ENCODE measurements at regions not wholly inside any gene's neighbourhood (a gene's known extent, or its start where the extent isn't known, plus 50 kb on each side); places are given as distances from the start of the nearest gene placed in this dataset.
"Not testable (repeated sequence)": the region's sequence is repeated elsewhere in the genome, so short reads cannot be mapped to it uniquely, and the experiment has no call there.

- Histone ChIP-seq H3K4me2 (ENCODE audit: low read length) (no peak overlapping the region; the same call in 1 of the 2 replicates), H3K9ac (ENCODE audit: low read length) (no peak overlapping the region), H3K9me2 (ENCODE audit: low read depth, low read length) (no peaks in the 10 kb centered on the region), H3K27ac (ENCODE audit: low read depth, low read length, poor library complexity, severe bottlenecking) (no peak overlapping the region), H3K36me3 (ENCODE audit: insufficient read depth, low read length) (no peaks in the 10 kb centered on the region; the same call in 1 of the 2 replicates), H3K79me2 (ENCODE audit: insufficient read depth, low read length) (no peaks in the 10 kb centered on the region), H4K20me1 (ENCODE audit: insufficient read depth, low read length) (no peaks in the 10 kb centered on the region), H3K4me1 (ENCODE audit: insufficient read depth, low read length, severe bottlenecking) (peaks cover 12% of the 10 kb centered on the region), H3K9me3 (ENCODE audit: low read length) (no peaks in the 10 kb centered on the region), H3K4me3 (ENCODE audit: low read depth, low read length, poor library complexity, severe bottlenecking) (no peak overlapping the region), H3K27me3 (ENCODE audit: insufficient read depth, low read length) (peaks cover 14% of the 10 kb centered on the region; the same call in 1 of the 2 replicates), H3F3A (ENCODE audit: insufficient read depth, low read length) (no peaks in the 10 kb centered on the region), H2AFZ (ENCODE audit: low read length) (no peak overlapping the region)
- TF ChIP-seq EZH2 (IDR thresholded peaks at IDR 0.05; ENCODE audit: borderline replicate concordance, low read length) = no peak
- TF ChIP-seq CTCF (IDR thresholded peaks at IDR 0.05; ENCODE audit: low read length) = no peak
Measured at GRCh38 chr9:88835038-88835466, 156.2 kb upstream of the S1PR3 start.

GRCh38 chr9:88835772-88836171 is 155.5 kb upstream of the S1PR3 start:
- Histone ChIP-seq H2AFZ (ENCODE audit: low read length) (no peak overlapping the region), H3K9ac (ENCODE audit: low read length) (no peak overlapping the region), H4K20me1 (ENCODE audit: insufficient read depth, low read length) (no peaks in the 10 kb centered on the region), H3K4me3 (ENCODE audit: low read depth, low read length, poor library complexity, severe bottlenecking) (no peak overlapping the region), H3K36me3 (ENCODE audit: insufficient read depth, low read length) (no peaks in the 10 kb centered on the region; the same call in 1 of the 2 replicates), H3K9me2 (ENCODE audit: low read depth, low read length) (no peaks in the 10 kb centered on the region), H3K9me3 (ENCODE audit: low read length) (no peaks in the 10 kb centered on the region), H3K27ac (ENCODE audit: low read depth, low read length, poor library complexity, severe bottlenecking) (no peak overlapping the region), H3K4me1 (ENCODE audit: insufficient read depth, low read length, severe bottlenecking) (peaks cover 12% of the 10 kb centered on the region), H3K27me3 (ENCODE audit: insufficient read depth, low read length) (peaks cover 14% of the 10 kb centered on the region; the same call in 1 of the 2 replicates), H3K4me2 (ENCODE audit: low read length) (no peak overlapping the region), H3K79me2 (ENCODE audit: insufficient read depth, low read length) (no peaks in the 10 kb centered on the region), H3F3A (ENCODE audit: insufficient read depth, low read length) (no peaks in the 10 kb centered on the region)
- TF ChIP-seq EZH2 (IDR thresholded peaks at IDR 0.05; ENCODE audit: borderline replicate concordance, low read length) (no peak), CTCF (IDR thresholded peaks at IDR 0.05; ENCODE audit: low read length) (no peak)

GRCh38 chr9:88837731-88838130 is 153.5 kb upstream of the S1PR3 start:
- Histone ChIP-seq H3K36me3 (ENCODE audit: insufficient read depth, low read length) (no peaks in the 10 kb centered on the region; the same call in 1 of the 2 replicates), H3K79me2 (ENCODE audit: insufficient read depth, low read length) (no peaks in the 10 kb centered on the region), H3K9me2 (ENCODE audit: low read depth, low read length) (no peaks in the 10 kb centered on the region)

GRCh38 chr9:88849878-88850277 is 141.4 kb upstream of the S1PR3 start:
- not testable (repeated sequence) for H3F3A ChIP-seq (ENCODE audit: insufficient read depth, low read length); H3K4me1 ChIP-seq (ENCODE audit: insufficient read depth, low read length, severe bottlenecking); H2AFZ ChIP-seq (ENCODE audit: low read length); H3K36me3 ChIP-seq (ENCODE audit: insufficient read depth, low read length); H4K20me1 ChIP-seq (ENCODE audit: insufficient read depth, low read length); H3K9ac ChIP-seq (ENCODE audit: low read length); H3K4me3 ChIP-seq (ENCODE audit: low read depth, low read length, poor library complexity, severe bottlenecking); H3K4me2 ChIP-seq (ENCODE audit: low read length); H3K9me2 ChIP-seq (ENCODE audit: low read depth, low read length); H3K27ac ChIP-seq (ENCODE audit: low read depth, low read length, poor library complexity, severe bottlenecking); H3K27me3 ChIP-seq (ENCODE audit: insufficient read depth, low read length); H3K79me2 ChIP-seq (ENCODE audit: insufficient read depth, low read length)
- H3K9me3 ChIP-seq (ENCODE audit: low read length) = peaks cover 25% of the 10 kb centered on the region

More at GRCh38 chr9:88837731-88838130, 153.5 kb upstream of the S1PR3 start:
- no peaks in the 10 kb centered on the region for H3K9me3 ChIP-seq (ENCODE audit: low read length)
- H2AFZ ChIP-seq (ENCODE audit: low read length) = no peak overlapping the region
- H3K27ac ChIP-seq (ENCODE audit: low read depth, low read length, poor library complexity, severe bottlenecking) = no peak overlapping the region
- peaks cover 12% of the 10 kb centered on the region for H3K4me1 ChIP-seq (ENCODE audit: insufficient read depth, low read length, severe bottlenecking)
- no peaks in the 10 kb centered on the region for H4K20me1 ChIP-seq (ENCODE audit: insufficient read depth, low read length)
- H3K9ac ChIP-seq (ENCODE audit: low read length) = no peak overlapping the region
- peaks cover 14% of the 10 kb centered on the region; the same call in 1 of the 2 replicates for H3K27me3 ChIP-seq (ENCODE audit: insufficient read depth, low read length)
- H3K4me2 ChIP-seq (ENCODE audit: low read length) = no peak overlapping the region
- TF ChIP-seq EZH2 (IDR thresholded peaks at IDR 0.05; ENCODE audit: borderline replicate concordance, low read length) (no peak), CTCF (IDR thresholded peaks at IDR 0.05; ENCODE audit: low read length) (no peak)
- no peaks in the 10 kb centered on the region for H3F3A ChIP-seq (ENCODE audit: insufficient read depth, low read length)
- no peak overlapping the region for H3K4me3 ChIP-seq (ENCODE audit: low read depth, low read length, poor library complexity, severe bottlenecking)

Data from OCI-LY1 (cell line).